Neural cell (in vitro differentiated cells): ENCODE measurements at regions not wholly inside any gene's neighbourhood (a gene's known extent, or its start where the extent isn't known, plus 50 kb on each side); places are given as distances from the start of the nearest gene placed in this dataset.

Source experiments
- CTCF ChIP-seq: fragments of 450-650 bp; IDR thresholded peaks from 2 replicates; pipeline ENCODE4 v1.5.1; 2014; ENCODE audit warnings: antibody characterized with exemption, mild to moderate bottlenecking, moderate library complexity; ENCODE audit not compliant: poor library complexity, severe bottlenecking
- EP300 ChIP-seq: fragments of 450-650 bp; conservative IDR thresholded peaks from 2 replicates; pipeline ENCODE4 v1.6.1; 2014; ENCODE audit warnings: antibody characterized with exemption, mild to moderate bottlenecking, moderate library complexity; ENCODE audit not compliant: poor library complexity, severe bottlenecking
- EZH2 ChIP-seq: fragments of 200-600, 300-800 bp; shearing (Covaris generic), sonication (generic); IDR thresholded peaks from 2 replicates; pipeline ENCODE4 v1.6.1; 2014; ENCODE audit warnings: antibody characterized with exemption, low read length, borderline replicate concordance, mild to moderate bottlenecking; ENCODE audit not compliant: insufficient read depth, poor library complexity, severe bottlenecking
- POLR2AphosphoS5 ChIP-seq: IDR thresholded peaks from 2 replicates; pipeline ENCODE4 v1.6.1; 2012
- RAD21 ChIP-seq: fragments of 450-650 bp; conservative IDR thresholded peaks from 2 replicates; pipeline ENCODE4 v1.6.1; 2014; ENCODE audit warnings: antibody characterized with exemption, mild to moderate bottlenecking, moderate library complexity
- SMC3 ChIP-seq: fragments of 450-650 bp; conservative IDR thresholded peaks from 2 replicates; pipeline ENCODE4 v1.6.1; 2014; ENCODE audit warnings: antibody characterized with exemption, mild to moderate bottlenecking, moderate library complexity; ENCODE audit not compliant: poor library complexity

- no peak for TF ChIP-seq CTCF
- no peak for TF ChIP-seq RAD21
- no peak for TF ChIP-seq EZH2
- TF ChIP-seq EP300 = no peak
- TF ChIP-seq SMC3 = no peak
- TF ChIP-seq POLR2AphosphoS5 = no peak
Measured at GRCh38 chr11:45024316-45024715, 73.6 kb upstream of the TP53I11 start.
